ENCODE measurements at regions not wholly inside any gene's neighbourhood (a gene's known extent, or its start where the extent isn't known, plus 50 kb on each side); places are given as distances from the start of the nearest gene placed in this dataset.
A peak's percentile ranks its signal among the peaks of the same experiment; 100 is the strongest.

DNA sequence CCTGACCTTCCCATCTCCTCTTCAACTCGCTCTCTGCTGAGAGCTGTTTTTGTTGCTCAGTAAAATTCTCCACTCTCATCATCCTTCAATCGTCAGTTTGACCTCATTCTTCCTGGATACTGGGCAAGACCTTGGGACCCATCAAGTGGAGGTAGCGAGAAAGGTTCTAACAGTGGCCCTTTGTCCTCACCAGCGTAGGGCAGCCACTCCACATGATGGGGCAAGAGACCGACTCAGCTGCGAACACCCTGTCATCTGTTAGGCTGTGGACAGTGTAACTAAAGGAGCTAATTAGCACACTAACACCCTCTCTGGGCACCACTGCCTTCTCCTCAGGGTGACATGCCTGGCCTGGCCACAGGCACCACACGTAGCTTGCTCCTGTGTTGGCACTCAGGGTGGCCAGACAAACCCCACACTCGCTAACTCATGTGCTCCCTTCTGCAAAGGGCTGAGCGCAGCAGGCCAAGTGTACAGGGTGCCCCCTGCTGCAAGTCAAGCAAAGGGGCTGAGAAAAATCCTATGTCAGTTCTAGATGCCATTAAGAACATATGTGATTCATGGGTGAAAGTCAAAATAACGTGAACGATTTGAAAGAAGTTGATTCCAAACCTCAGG is 1216.0 kb downstream of the SLITRK5 start:
- intact Hi-C loops (cut with DNase I), result no loop called here

DNA sequence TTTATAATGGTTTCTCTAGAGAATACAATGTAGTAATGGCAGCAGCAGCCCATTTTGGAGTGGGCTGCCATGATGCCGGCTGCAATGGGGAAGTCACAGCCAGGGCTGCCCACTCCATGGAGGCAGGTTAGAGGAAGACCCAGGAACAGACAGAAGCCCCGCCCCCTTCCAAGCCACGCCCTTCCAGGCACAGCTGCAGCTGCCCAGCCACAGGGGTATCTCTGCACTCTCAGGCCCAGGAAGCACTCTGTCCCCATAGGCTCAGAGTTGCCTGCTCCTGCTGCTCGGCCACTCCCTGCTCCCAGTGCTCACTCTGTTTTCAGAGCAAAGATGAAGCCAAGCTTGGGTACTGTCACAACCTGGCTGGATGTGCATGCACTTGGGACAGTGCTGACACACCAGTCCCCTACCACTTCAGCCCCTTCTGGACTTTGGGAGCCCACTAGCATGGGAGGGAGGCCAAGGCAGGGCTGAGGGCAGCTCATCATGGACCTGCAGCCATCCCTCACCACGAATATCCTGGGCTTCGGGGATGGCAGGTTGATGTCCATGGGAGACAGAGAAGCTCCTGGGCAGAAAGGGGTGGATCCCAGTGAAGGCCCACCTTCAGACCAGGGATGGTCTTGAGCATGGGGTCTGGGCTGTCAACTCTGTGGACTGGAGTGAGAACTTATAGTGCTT is 1224.2 kb downstream of the SLITRK5 start:
- H3K9me3 ChIP-seq, result peaks cover 0 to 12% (median 0%) of the 10 kb centered on the region in 11 donors
- DNase-seq, result no peak

More for the DNA sequence above, 1216.0 kb downstream of the SLITRK5 start:
- 83 to 87% methylated on average over 11 of the region's 11 CpGs for WGBS, 2 donors
- TF ChIP-seq, protein P1, sequence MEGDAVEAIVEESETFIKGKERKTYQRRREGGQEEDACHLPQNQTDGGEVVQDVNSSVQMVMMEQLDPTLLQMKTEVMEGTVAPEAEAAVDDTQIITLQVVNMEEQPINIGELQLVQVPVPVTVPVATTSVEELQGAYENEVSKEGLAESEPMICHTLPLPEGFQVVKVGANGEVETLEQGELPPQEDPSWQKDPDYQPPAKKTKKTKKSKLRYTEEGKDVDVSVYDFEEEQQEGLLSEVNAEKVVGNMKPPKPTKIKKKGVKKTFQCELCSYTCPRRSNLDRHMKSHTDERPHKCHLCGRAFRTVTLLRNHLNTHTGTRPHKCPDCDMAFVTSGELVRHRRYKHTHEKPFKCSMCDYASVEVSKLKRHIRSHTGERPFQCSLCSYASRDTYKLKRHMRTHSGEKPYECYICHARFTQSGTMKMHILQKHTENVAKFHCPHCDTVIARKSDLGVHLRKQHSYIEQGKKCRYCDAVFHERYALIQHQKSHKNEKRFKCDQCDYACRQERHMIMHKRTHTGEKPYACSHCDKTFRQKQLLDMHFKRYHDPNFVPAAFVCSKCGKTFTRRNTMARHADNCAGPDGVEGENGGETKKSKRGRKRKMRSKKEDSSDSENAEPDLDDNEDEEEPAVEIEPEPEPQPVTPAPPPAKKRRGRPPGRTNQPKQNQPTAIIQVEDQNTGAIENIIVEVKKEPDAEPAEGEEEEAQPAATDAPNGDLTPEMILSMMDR (IDR thresholded peaks at IDR 0.05), result no peak
- no peaks in the 10 kb centered on the region for H3K36me3 ChIP-seq
- DNase-seq, result no peak
- H3K27me3 ChIP-seq, result no peaks in the 10 kb centered on the region
- no peak for ATAC-seq
- no peaks in the 10 kb centered on the region for H3K4me1 ChIP-seq
- H3K27ac ChIP-seq, result no peak overlapping the region
- H3K9me3 ChIP-seq, result peaks cover 0 to 13% (median 2%) of the 10 kb centered on the region in 11 donors
- no peak overlapping the region for H3K4me3 ChIP-seq

DNA sequence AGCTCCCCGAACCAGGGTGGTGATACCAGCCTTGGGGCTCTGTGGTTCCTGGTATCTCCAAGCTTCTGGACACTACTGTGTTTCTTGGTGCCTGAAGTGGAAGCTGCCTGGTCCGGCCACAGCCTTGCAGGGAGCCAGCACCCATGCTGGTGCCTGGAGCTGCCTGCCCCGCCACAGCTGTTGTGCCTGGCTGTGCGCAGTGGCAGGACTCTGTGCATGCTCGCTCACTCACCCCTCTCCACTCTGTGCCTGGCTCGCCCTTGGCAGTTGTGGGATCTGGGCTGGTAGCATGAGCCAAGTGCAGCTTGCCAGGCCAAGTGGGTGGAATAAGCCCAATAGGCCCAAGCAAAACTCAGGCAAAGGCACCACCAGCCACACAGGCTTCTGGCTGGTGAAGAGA is 1225.3 kb downstream of the SLITRK5 start:
- Histone ChIP-seq H3K9me3 (peaks cover 0 to 18% (median 0%) of the 10 kb centered on the region in 11 donors), H3K36me3 (no peaks in the 10 kb centered on the region), H3K27ac (no peak overlapping the region), H3K4me1 (no peaks in the 10 kb centered on the region), H3K27me3 (no peaks in the 10 kb centered on the region), H3K4me3 (no peak overlapping the region)
- 87 to 92% methylated on average over 6 of the region's 6 CpGs for WGBS, 2 donors
- TF ChIP-seq, protein P1 (IDR thresholded peaks at IDR 0.05), result no peak
- ATAC-seq, result peak in 1 of 8 donors; percentile 37
- no peak for DNase-seq
- intact Hi-C loops (cut with DNase I), result no loop called here

More for the DNA sequence above, 1224.2 kb downstream of the SLITRK5 start:
- no peaks in the 10 kb centered on the region for H3K27me3 ChIP-seq
- intact Hi-C loops (cut with DNase I), result no loop called here
- peak in 2 of 8 donors; percentile 17 to 29 for ATAC-seq
- no peak overlapping the region for H3K27ac ChIP-seq
- WGBS, 2 donors, result 86 to 89% methylated on average over 6 of the region's 6 CpGs
- H3K4me3 ChIP-seq, result no peak overlapping the region
- H3K36me3 ChIP-seq, result no peaks in the 10 kb centered on the region
- no peaks in the 10 kb centered on the region for H3K4me1 ChIP-seq
- TF ChIP-seq, protein P1 (IDR thresholded peaks at IDR 0.05), result no peak

DNA sequence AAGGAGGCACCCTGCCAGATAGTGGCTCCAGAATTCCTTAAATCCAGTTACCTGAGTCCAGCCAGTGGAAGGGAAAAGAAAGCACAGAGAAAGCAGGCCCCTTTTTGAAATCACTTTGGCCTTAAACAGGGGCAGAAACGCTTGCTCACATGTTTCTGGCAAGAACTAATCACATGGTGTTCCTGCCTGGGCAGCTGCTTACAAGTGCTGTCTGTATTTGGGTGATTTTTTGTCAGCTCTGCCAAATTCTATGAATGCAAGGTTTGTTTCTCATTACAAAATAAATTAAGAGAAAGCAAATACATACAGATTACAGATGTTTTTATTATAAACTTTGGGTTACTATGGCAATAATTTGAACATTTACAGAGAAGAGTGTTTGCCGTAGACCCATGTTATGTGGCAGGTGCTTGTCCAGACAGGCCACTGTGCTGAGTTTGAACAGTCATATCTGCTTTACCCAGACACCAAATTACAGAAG is 1237.8 kb downstream of the SLITRK5 start:
- Histone ChIP-seq H3K36me3 (no peaks in the 10 kb centered on the region), H3K4me1 (peaks cover 0 to 5% (median 0%) of the 10 kb centered on the region in 9 donors), H3K9me3 (peaks cover 0 to 12% (median 0%) of the 10 kb centered on the region in 11 donors), H3K4me3 (no peak overlapping the region), H3K27ac (peak overlapping the region in 1 of 10 donors; percentile 24), H3K27me3 (no peaks in the 10 kb centered on the region)
- ATAC-seq, result peak in 6 of 8 donors; percentile 34 to 92 (median 72)
- intact Hi-C loops (cut with DNase I), result no loop called here
- DNase-seq, result no peak
- TF ChIP-seq, protein P1 (IDR thresholded peaks at IDR 0.05), result no peak
- WGBS, 2 donors, result 23 to 26% methylated on average over 2 of the region's 2 CpGs

Measured in heart right ventricle (tissue), 16 donors.